CD4-positive, CD25-positive, alpha-beta regulatory T cell (primary cell): ENCODE measurements at regions not wholly inside any gene's neighbourhood (a gene's known extent, or its start where the extent isn't known, plus 50 kb on each side); places are given as distances from the start of the nearest gene placed in this dataset.
"Not testable (repeated sequence)": the region's sequence is repeated elsewhere in the genome, so short reads cannot be mapped to it uniquely, and the experiment has no call there.

Source experiments
- ATAC-seq, 2 donors: fragments of 150-1000 bp; cut with Tn5 transposase; one replicate each; pipeline ENCODE4 v1.10.0; 2021; ENCODE audit warnings: low read depth in 2 of 2, moderate number of reproducible peaks in 2 of 2, moderate library complexity in 1 of 2
- DNase-seq, 3 donors: peaks; one replicate each; pipeline versions ENCODE4 v3.0.0 to v3.0.0-alpha.2; 2012 to 2022; ENCODE audit warnings: mixed read lengths in 1 of 3
- H3K27ac ChIP-seq: one replicate; pipeline ENCODE4 v1.7.0; 2013; ENCODE audit warnings: mild to moderate bottlenecking, low read length; ENCODE audit not compliant: insufficient read depth, poor library complexity, severe bottlenecking
- H3K27me3 ChIP-seq: one replicate; pipeline ENCODE4 v1.7.0; 2013; ENCODE audit warnings: low read length; ENCODE audit not compliant: control insufficient read depth, insufficient read depth
- H3K36me3 ChIP-seq: one replicate; pipeline ENCODE4 v1.7.0; 2013; ENCODE audit warnings: mild to moderate bottlenecking, low read length, moderate library complexity; ENCODE audit not compliant: control insufficient read depth, insufficient read depth
- H3K4me1 ChIP-seq: 2 replicates; pipeline ENCODE4 v1.7.0; 2013; ENCODE audit warnings: mild to moderate bottlenecking, low read length; ENCODE audit not compliant: insufficient read depth, control insufficient read depth, poor library complexity, severe bottlenecking
- H3K4me3 ChIP-seq: one replicate; pipeline ENCODE4 v1.7.0; 2013; ENCODE audit warnings: low read depth, mild to moderate bottlenecking, low read length, moderate library complexity
- H3K9me3 ChIP-seq, 2 experiments: 1 replicate in 1 of 2; 2 replicates in 1 of 2; pipeline ENCODE4 v1.7.0; 2013; ENCODE audit warnings: low read length in 2 of 2, mild to moderate bottlenecking in 1 of 2, moderate library complexity in 1 of 2; ENCODE audit not compliant: control insufficient read depth in 2 of 2
- H3K27ac Mint-ChIP-seq, 3 donors: one replicate each; pipeline ENCODE4 v1.8.0; 2020 to 2022; ENCODE audit warnings: mild to moderate bottlenecking in 3 of 3, mixed read lengths in 3 of 3, moderate library complexity in 2 of 3
- H3K27me3 Mint-ChIP-seq: one replicate; pipeline ENCODE4 v1.8.0; 2022; ENCODE audit warnings: mild to moderate bottlenecking, mixed read lengths
- H3K36me3 Mint-ChIP-seq: one replicate; pipeline ENCODE4 v1.8.0; 2020; ENCODE audit warnings: mixed read lengths
- H3K4me1 Mint-ChIP-seq, 4 donors: one replicate each; pipeline ENCODE4 v1.8.0; 2020 to 2022; ENCODE audit warnings: mixed read lengths in 4 of 4, mild to moderate bottlenecking in 1 of 4
- H3K4me3 Mint-ChIP-seq, 4 donors: one replicate each; pipeline ENCODE4 v1.8.0; 2020 to 2022; ENCODE audit warnings: mild to moderate bottlenecking in 4 of 4, mixed read lengths in 4 of 4, moderate library complexity in 3 of 4
- H3K9me3 Mint-ChIP-seq, 7 donors: one replicate each; pipeline ENCODE4 v1.8.0; 2020 to 2022; ENCODE audit warnings: mixed read lengths in 7 of 7, mild to moderate bottlenecking in 3 of 7, moderate library complexity in 2 of 7

- Mint-ChIP-seq H3K27me3 (peaks cover 11% of the 10 kb centered on the region), H3K4me3 (no peak overlapping the region), H3K9me3 (no peaks in the 10 kb centered on the region), H3K4me1 (no peaks in the 10 kb centered on the region), H3K36me3 (no peaks in the 10 kb centered on the region), H3K27ac (no peak overlapping the region)
- Histone ChIP-seq H3K9me3 (no peaks in the 10 kb centered on the region), H3K4me3 (no peak overlapping the region), H3K27me3 (no peaks in the 10 kb centered on the region), H3K4me1 (no peaks in the 10 kb centered on the region), H3K27ac (no peak overlapping the region), H3K36me3 (no peaks in the 10 kb centered on the region)
- ATAC-seq (no peak), DNase-seq (no peak)
These were observed 162.3 kb downstream of the NDUFA12 start for GRCh38 chr12:94841177-94841576.

GRCh38 chr12:94839347-94839746, 164.2 kb downstream of the NDUFA12 start:
- Histone ChIP-seq H3K9me3 (no peaks in the 10 kb centered on the region), H3K27me3 (no peaks in the 10 kb centered on the region), H3K36me3 (no peaks in the 10 kb centered on the region), H3K27ac (no peak overlapping the region), H3K4me3 (no peak overlapping the region), H3K4me1 (no peaks in the 10 kb centered on the region)
- Mint-ChIP-seq H3K4me1 (no peaks in the 10 kb centered on the region), H3K27me3 (peaks cover 11% of the 10 kb centered on the region), H3K27ac (no peak overlapping the region), H3K9me3 (no peaks in the 10 kb centered on the region), H3K36me3 (no peaks in the 10 kb centered on the region), H3K4me3 (no peak overlapping the region)
- DNase-seq (no peak), ATAC-seq (no peak)

GRCh38 chr12:94836952-94837670, 166.4 kb downstream of the NDUFA12 start:
- ATAC-seq, H3K4me1 ChIP-seq, H3K4me3 Mint-ChIP-seq, H3K27me3 Mint-ChIP-seq, H3K4me3 ChIP-seq, H3K36me3 ChIP-seq, H3K4me1 Mint-ChIP-seq, H3K27ac Mint-ChIP-seq, DNase-seq, H3K36me3 Mint-ChIP-seq, H3K9me3 ChIP-seq, H3K27ac ChIP-seq, H3K27me3 ChIP-seq, H3K9me3 Mint-ChIP-seq: not testable (repeated sequence)

DNA sequence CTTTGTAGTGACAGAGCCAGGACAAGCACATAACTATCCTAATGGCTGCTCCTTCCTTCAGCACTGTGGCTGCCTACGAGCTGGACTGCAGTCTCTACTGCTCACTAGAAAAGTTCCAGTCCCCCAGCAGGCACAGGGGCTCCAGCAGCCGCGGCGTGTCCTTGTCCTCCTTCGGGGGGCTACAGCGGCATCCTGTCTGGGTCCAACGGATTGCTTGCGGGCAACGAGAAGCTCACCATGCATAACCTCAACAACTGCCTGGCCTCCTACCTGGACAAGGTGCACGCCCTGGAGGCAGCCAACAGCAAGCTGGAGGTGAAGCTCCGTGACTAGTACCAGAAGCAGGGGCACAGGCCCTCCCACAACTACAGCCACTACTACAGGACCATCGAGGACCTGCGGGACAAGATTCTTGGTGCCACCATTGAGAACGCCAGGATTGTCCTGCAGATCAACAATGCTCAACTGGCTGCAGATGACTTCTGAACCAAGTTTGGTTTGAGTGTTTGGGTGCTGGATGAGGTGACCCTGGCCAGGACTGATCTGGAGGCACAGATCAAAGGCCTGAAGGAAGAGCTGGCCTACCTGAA, 169.4 kb downstream of the NDUFA12 start:
- Mint-ChIP-seq H3K27me3 (peaks cover 7% of the 10 kb centered on the region), H3K9me3 (peaks cover 0 to 3% (median 0%) of the 10 kb centered on the region in 7 donors), H3K36me3 (no peaks in the 10 kb centered on the region), H3K4me3 (no peak overlapping the region), H3K4me1 (peaks cover 0 to 14% (median 7%) of the 10 kb centered on the region in 4 donors), H3K27ac (no peak overlapping the region)
- H3K36me3 ChIP-seq: no peaks in the 10 kb centered on the region
- H3K4me1 ChIP-seq: no peaks in the 10 kb centered on the region
- H3K27ac ChIP-seq: no peak overlapping the region
- H3K4me3 ChIP-seq: no peak overlapping the region
- DNase-seq (no peak), ATAC-seq (no peak)
- H3K27me3 ChIP-seq: no peaks in the 10 kb centered on the region
- H3K9me3 ChIP-seq: no peaks in the 10 kb centered on the region

DNA sequence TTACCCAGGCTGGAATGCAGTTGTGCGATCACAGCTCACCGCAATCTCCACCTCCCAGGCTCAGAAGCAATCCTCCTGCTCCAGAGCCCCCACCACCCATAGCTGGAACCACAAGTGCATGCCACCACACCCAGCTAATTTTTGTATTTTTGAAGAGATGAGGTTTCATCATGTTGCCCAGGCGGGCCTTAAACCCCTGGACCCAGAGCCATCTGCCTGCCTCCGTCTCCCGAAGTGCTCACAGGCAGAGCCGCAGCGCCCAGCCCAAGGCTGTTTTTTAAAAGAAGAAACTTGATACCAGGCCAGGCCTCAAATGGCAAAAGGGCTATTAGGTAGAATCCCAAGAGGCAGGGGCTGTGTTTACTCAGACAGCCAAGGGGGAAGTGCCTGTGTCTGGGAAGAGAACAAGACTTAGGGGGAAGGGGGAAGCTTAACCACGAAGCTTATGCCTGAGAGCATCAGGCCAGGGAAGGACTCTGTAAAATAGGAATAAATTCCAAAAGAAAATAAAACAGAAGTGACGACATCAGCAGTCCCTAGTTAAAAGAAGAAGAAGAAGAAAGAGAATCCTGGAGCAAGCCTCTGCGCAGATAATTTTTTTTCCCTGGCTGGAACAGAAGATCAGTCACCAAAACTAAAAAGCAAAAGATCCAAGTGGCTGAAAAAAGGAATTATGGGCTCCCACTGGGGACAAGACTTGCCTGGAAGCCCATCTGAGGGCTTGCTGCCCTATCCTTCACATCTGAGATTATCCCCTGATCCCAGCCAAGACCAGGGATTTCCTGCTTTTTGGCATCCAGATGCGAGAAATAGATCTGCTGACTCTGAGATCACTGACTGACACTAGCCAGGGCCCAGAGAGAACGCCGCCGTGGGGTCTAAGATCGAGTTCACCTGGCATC, 170.5 kb downstream of the NDUFA12 start:
- Histone ChIP-seq H3K9me3 (no peaks in the 10 kb centered on the region), H3K27me3 (no peaks in the 10 kb centered on the region), H3K27ac (no peak overlapping the region), H3K36me3 (no peaks in the 10 kb centered on the region), H3K4me3 (no peak overlapping the region), H3K4me1 (no peaks in the 10 kb centered on the region)
- H3K27me3 Mint-ChIP-seq: peaks cover 4% of the 10 kb centered on the region
- H3K4me3 Mint-ChIP-seq: no peak overlapping the region
- no peak for DNase-seq
- no peak overlapping the region for H3K27ac Mint-ChIP-seq
- H3K36me3 Mint-ChIP-seq: no peaks in the 10 kb centered on the region
- ATAC-seq: no peak
- H3K9me3 Mint-ChIP-seq: peaks cover 0 to 3% (median 0%) of the 10 kb centered on the region in 7 donors
- H3K4me1 Mint-ChIP-seq: peaks cover 0 to 14% (median 7%) of the 10 kb centered on the region in 4 donors

DNA sequence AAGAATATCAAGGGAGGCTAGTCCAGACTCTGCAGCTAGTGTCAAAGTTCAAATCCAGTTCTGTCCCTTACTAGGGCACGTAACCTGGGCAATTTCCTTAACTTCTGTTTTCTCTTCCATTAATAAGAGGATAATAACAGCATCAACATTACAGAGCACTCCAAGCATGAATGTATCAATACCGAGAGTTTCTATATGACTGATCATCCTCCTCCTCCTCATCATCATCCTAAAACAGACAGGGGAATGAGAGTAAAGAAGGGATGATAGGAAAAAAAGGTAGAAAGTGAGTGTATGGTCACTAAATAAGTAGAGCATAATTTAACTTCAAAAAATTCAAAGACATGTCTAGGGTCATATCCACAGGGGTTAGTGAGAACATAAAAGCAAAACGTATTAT, 171.4 kb downstream of the NDUFA12 start:
- H3K27ac Mint-ChIP-seq: no peak overlapping the region

DNA sequence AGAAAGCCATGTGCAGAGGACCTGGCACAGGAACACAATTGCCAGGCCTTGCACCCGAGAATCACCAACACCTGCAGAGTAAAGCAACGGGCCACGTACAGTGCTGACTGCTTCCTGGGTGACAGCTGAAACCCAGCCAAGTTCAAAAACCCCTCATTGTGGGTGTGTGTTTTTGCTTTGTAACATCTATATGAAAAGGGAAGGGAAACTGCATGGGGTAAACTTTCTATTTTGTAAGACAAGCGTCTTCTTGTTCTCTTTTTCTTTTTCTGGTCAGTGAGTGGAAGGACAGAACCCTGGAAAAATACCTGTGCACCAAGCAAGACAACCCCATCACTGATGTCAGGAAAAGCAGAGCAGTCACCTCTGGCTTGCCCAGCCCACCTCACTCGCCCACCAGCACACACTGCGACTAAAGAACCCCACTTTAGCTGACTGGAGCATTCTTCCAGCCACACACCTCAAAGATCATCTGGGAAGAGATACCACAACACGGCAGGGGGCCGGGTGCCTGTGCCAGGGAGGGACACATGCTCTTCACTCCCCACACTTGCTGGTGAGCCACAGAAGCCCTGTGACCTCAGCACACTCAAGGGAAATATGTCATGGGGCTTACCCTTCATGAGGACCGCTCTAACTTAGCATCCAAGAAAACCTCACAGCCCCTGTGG, 172.3 kb downstream of the NDUFA12 start:
- Histone ChIP-seq H3K4me1 (no peaks in the 10 kb centered on the region), H3K27ac (no peak overlapping the region), H3K27me3 (no peaks in the 10 kb centered on the region), H3K9me3 (no peaks in the 10 kb centered on the region), H3K36me3 (no peaks in the 10 kb centered on the region), H3K4me3 (no peak overlapping the region)
- Mint-ChIP-seq H3K27me3 (no peaks in the 10 kb centered on the region), H3K4me1 (peaks cover 0 to 14% (median 7%) of the 10 kb centered on the region in 4 donors), H3K27ac (peak overlapping the region in 1 of 3 donors; percentile 53), H3K4me3 (no peak overlapping the region), H3K36me3 (no peaks in the 10 kb centered on the region), H3K9me3 (peaks cover 0 to 5% (median 0%) of the 10 kb centered on the region in 7 donors)
- peak in 1 of 3 donors; percentile 53 for DNase-seq
- peak; percentile 57 to 62 for ATAC-seq

More for the DNA sequence above, 171.4 kb downstream of the NDUFA12 start:
- Mint-ChIP-seq H3K9me3 (peaks cover 0 to 5% (median 0%) of the 10 kb centered on the region in 7 donors), H3K36me3 (no peaks in the 10 kb centered on the region), H3K27me3 (no peaks in the 10 kb centered on the region), H3K4me1 (peaks cover 0 to 14% (median 7%) of the 10 kb centered on the region in 4 donors), H3K4me3 (no peak overlapping the region)
- ATAC-seq: no peak
- Histone ChIP-seq H3K4me1 (no peaks in the 10 kb centered on the region), H3K27me3 (no peaks in the 10 kb centered on the region), H3K27ac (no peak overlapping the region), H3K4me3 (no peak overlapping the region), H3K9me3 (no peaks in the 10 kb centered on the region), H3K36me3 (no peaks in the 10 kb centered on the region)
- no peak for DNase-seq
